ENCODE measurements at regions not wholly inside any gene's neighbourhood (a gene's known extent, or its start where the extent isn't known, plus 50 kb on each side); places are given as distances from the start of the nearest gene placed in this dataset.
"Not testable (repeated sequence)": the region's sequence is repeated elsewhere in the genome, so short reads cannot be mapped to it uniquely, and the experiment has no call there.

GRCh38 chr12:74280156-74280655 is 257.4 kb upstream of the ATXN7L3B start:
- DNase-seq (ENCODE audit: low spot score) = no peak

- not testable (repeated sequence) for DNase-seq (ENCODE audit: low spot score)
These were observed 256.0 kb upstream of the ATXN7L3B start for GRCh38 chr12:74281401-74282180.

GRCh38 chr12:74283646-74284045 is 254.0 kb upstream of the ATXN7L3B start:
- no peak for DNase-seq (ENCODE audit: low spot score)

- no peak for DNase-seq (ENCODE audit: low spot score)
These were observed 251.9 kb upstream of the ATXN7L3B start for GRCh38 chr12:74285773-74286172.

- DNase-seq (ENCODE audit: low spot score) = no peak
These were observed 251.4 kb upstream of the ATXN7L3B start for GRCh38 chr12:74286254-74286653.

GRCh38 chr12:74292351-74293194 is 245.1 kb upstream of the ATXN7L3B start:
- peak; percentile 23 for DNase-seq (ENCODE audit: low spot score)

- DNase-seq (ENCODE audit: low spot score) = no peak
These were observed 243.9 kb upstream of the ATXN7L3B start for GRCh38 chr12:74293689-74294131.

GRCh38 chr12:74317078-74317601 is 220.5 kb upstream of the ATXN7L3B start:
- peak; percentile 47 for DNase-seq (ENCODE audit: low spot score)

GRCh38 chr12:74317741-74318140 is 219.9 kb upstream of the ATXN7L3B start:
- no peak for DNase-seq (ENCODE audit: low spot score)

- no peak for DNase-seq (ENCODE audit: low spot score)
These were observed 217.7 kb upstream of the ATXN7L3B start for GRCh38 chr12:74319886-74320285.

- no peak for DNase-seq (ENCODE audit: low spot score)
These were observed 216.3 kb upstream of the ATXN7L3B start for GRCh38 chr12:74321381-74321780.

GRCh38 chr12:74322792-74323191 is 214.8 kb upstream of the ATXN7L3B start:
- no peak for DNase-seq (ENCODE audit: low spot score)

- no peak for DNase-seq (ENCODE audit: low spot score)
These were observed 209.0 kb upstream of the ATXN7L3B start for GRCh38 chr12:74328623-74329022.

GRCh38 chr12:74334780-74335179 is 202.9 kb upstream of the ATXN7L3B start:
- no peak for DNase-seq (ENCODE audit: low spot score)

GRCh38 chr12:74337951-74338350 is 199.7 kb upstream of the ATXN7L3B start:
- no peak for DNase-seq (ENCODE audit: low spot score)

GRCh38 chr12:74339211-74339610 is 198.4 kb upstream of the ATXN7L3B start:
- no peak for DNase-seq (ENCODE audit: low spot score)

GRCh38 chr12:74349925-74350324 is 187.7 kb upstream of the ATXN7L3B start:
- DNase-seq (ENCODE audit: low spot score) = no peak

GRCh38 chr12:74365178-74365964 is 172.3 kb upstream of the ATXN7L3B start:
- DNase-seq (ENCODE audit: low spot score) = peak; percentile 13

- no peak for DNase-seq (ENCODE audit: low spot score)
These were observed 166.9 kb upstream of the ATXN7L3B start for GRCh38 chr12:74370608-74371216.

GRCh38 chr12:74379114-74379513 is 158.5 kb upstream of the ATXN7L3B start:
- DNase-seq (ENCODE audit: low spot score) = no peak

- DNase-seq (ENCODE audit: low spot score) = no peak
These were observed 155.7 kb upstream of the ATXN7L3B start for GRCh38 chr12:74381958-74382357.
